ENCODE measurements at regions not wholly inside any gene's neighbourhood (a gene's known extent, or its start where the extent isn't known, plus 50 kb on each side); places are given as distances from the start of the nearest gene placed in this dataset.

DNA sequence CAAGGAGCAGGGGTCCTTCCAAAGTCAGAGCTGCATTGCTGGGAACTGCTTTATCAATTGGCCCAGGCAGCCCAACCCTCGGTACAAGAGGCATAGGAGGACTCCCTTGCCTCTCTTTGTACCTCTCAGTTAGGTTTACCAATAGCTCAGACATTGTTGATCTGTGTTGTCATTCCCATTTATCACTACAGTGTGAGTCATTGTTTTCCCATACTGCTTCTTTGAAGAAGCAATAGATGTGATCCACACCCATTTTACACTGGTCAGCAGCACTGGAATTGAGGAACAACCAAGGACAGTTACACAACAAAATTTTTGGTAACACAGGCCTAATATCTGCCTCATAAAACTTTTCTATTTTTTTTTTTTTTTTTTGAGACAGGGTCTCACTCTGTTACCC lies 307.2 kb downstream of the SNX13 start:
- TF ChIP-seq POLR2AphosphoS5 (IDR thresholded peaks at IDR 0.05) = peak in 1 of 3 donors; percentile 17
- TF ChIP-seq, protein P1, sequence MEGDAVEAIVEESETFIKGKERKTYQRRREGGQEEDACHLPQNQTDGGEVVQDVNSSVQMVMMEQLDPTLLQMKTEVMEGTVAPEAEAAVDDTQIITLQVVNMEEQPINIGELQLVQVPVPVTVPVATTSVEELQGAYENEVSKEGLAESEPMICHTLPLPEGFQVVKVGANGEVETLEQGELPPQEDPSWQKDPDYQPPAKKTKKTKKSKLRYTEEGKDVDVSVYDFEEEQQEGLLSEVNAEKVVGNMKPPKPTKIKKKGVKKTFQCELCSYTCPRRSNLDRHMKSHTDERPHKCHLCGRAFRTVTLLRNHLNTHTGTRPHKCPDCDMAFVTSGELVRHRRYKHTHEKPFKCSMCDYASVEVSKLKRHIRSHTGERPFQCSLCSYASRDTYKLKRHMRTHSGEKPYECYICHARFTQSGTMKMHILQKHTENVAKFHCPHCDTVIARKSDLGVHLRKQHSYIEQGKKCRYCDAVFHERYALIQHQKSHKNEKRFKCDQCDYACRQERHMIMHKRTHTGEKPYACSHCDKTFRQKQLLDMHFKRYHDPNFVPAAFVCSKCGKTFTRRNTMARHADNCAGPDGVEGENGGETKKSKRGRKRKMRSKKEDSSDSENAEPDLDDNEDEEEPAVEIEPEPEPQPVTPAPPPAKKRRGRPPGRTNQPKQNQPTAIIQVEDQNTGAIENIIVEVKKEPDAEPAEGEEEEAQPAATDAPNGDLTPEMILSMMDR (IDR thresholded peaks at IDR 0.05) = no peak
